ENCODE measurements at regions not wholly inside any gene's neighbourhood (a gene's known extent, or its start where the extent isn't known, plus 50 kb on each side); places are given as distances from the start of the nearest gene placed in this dataset.
"Not testable (repeated sequence)": the region's sequence is repeated elsewhere in the genome, so short reads cannot be mapped to it uniquely, and the experiment has no call there.

DNA sequence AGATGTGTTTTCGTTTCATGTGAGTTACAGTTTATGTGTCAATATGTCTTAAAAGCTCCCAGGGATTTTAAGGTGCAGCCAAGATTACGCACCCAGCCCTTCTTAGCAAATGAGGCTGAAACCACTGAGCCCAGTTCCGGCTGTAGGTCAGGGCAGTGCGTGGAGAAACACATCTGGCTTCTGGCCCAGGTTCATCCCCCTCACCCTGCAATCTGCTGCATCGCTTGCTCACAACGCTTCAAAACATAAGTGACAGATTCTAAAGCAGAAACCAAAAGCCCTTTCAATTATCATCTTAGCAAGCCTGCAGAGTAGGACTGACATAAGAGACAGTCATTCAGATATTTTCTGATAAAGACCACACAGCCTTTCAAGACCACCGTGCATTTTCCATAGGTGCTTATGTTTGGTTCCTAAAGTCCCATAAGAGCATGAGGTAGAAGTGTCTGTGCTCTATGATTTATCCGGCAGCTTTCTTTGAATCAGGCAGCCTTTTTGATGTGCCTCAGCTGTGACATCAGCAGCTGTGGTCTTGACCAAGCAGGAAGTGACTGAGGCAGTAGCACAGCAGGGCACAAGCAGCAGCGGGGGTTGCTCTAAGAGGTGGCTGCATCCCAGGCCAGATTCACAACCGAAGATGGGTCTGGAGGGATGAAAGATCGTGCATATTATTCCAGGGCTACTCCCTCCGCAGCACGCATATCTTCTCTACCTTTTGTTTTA, 72.1 kb upstream of the LYZL2 start:
- Histone ChIP-seq H3K27ac (ENCODE audit: low read depth, low read length) (peak overlapping the region; percentile 33), H3K27me3 (ENCODE audit: control insufficient read depth, insufficient read depth, low read length) (no peaks in the 10 kb centered on the region), H3K4me1 (ENCODE audit: control insufficient read depth, insufficient read depth, low read length) (peaks cover 35% of the 10 kb centered on the region), H3K4me3 (ENCODE audit: low read depth, low read length) (0 out of 2 replicates have a peak overlapping the region, but pooled peaks have one; percentile 13), H3K36me3 (ENCODE audit: control insufficient read depth, insufficient read depth, low read length) (no peaks in the 10 kb centered on the region), H3K9me3 (ENCODE audit: control insufficient read depth, insufficient read depth, low read length) (no peaks in the 10 kb centered on the region), H3K9ac (ENCODE audit: low read depth, low read length) (no peak overlapping the region)

DNA sequence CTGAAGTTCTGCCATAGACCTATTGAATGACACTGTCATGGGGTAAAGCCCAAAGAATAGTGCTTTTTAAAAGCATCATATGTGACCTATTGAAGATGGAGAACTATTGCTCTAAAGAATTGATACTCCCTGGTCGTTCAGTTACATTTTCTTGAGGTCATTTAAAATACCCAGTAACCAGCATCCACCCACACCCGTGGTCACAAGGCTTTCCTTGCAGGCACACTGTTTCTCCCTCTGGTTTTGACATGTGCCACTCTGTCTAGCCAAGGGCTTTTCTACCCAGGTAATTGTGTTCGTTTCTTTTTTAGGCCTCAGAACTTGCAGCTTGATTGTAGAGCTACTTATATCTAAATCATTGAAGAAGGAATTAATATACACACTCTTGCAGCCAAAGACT, 68.3 kb upstream of the LYZL2 start:
- H3K9me3 ChIP-seq (ENCODE audit: control insufficient read depth, insufficient read depth, low read length): no peaks in the 10 kb centered on the region
- peaks cover 21% of the 10 kb centered on the region; the same call in 1 of the 2 replicates for H3K4me1 ChIP-seq (ENCODE audit: control insufficient read depth, insufficient read depth, low read length)
- no peaks in the 10 kb centered on the region for H3K27me3 ChIP-seq (ENCODE audit: control insufficient read depth, insufficient read depth, low read length)
- no peak overlapping the region for H3K9ac ChIP-seq (ENCODE audit: low read depth, low read length)
- H3K27ac ChIP-seq (ENCODE audit: low read depth, low read length): no peak overlapping the region
- H3K4me3 ChIP-seq (ENCODE audit: low read depth, low read length): no peak overlapping the region
- H3K36me3 ChIP-seq (ENCODE audit: control insufficient read depth, insufficient read depth, low read length): no peaks in the 10 kb centered on the region

DNA sequence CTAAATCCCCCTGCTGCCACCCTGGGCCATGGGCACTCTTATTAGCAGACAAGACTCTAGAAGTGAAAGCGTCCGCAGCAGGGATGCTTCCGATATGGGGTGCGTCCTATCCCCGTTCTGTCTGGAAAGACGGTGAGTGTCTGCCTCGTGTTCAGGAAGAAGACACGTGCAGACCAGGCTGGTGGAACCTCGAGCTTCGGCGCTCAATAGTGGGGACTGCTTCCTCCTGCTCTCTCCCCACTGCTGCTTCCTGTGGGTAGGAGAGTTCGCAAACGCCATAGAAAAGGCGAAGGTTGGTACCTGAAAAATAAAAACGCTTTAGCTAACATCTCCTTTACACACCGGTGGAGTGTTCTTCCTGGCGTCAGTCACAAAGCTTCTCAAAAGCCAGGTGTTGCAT, 67.7 kb upstream of the LYZL2 start:
- H3K9ac ChIP-seq (ENCODE audit: low read depth, low read length); H3K4me3 ChIP-seq (ENCODE audit: low read depth, low read length); H3K27me3 ChIP-seq (ENCODE audit: control insufficient read depth, insufficient read depth, low read length); H3K9me3 ChIP-seq (ENCODE audit: control insufficient read depth, insufficient read depth, low read length); H3K27ac ChIP-seq (ENCODE audit: low read depth, low read length); H3K36me3 ChIP-seq (ENCODE audit: control insufficient read depth, insufficient read depth, low read length): not testable (repeated sequence)
- peaks cover 21% of the 10 kb centered on the region; the same call in 1 of the 2 replicates for H3K4me1 ChIP-seq (ENCODE audit: control insufficient read depth, insufficient read depth, low read length)

DNA sequence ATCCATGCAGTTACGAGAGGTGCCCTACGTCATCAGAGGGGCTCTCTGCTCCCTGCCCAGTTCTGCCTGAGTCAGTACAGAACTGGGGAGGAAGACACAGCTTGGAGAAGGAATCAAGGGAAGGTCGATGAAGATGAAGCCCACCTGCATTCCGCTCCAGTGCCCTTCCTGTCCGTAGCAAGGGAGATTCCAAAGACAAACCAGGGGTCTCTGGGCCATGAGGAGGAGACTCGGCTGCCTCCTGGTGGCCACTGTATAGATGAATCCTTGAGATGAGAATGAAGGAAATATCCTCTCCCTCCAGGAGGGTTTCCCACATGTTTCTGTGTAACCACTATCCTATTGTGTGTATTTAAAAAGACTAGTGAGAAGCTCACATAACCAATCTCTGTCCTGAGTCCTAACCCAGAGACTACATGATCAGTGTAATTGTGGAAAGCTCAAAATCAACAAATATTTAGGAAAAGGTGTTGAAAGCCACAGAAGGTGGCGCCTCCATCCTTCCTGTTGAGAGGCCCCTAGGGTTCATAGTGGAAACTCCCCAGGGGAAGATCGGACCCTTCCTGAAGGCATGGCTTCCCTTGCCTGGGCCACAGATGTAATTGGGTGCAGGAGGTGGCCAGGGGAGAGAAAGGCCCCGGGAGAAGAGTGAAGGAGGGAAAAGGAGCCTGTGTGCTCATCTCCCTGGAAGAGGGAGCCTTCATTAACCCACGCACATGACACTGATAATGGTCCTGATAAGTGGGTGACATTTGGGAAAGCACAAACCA, 67.0 kb upstream of the LYZL2 start:
- H3K4me3 ChIP-seq (ENCODE audit: low read depth, low read length); H3K36me3 ChIP-seq (ENCODE audit: control insufficient read depth, insufficient read depth, low read length); H3K9ac ChIP-seq (ENCODE audit: low read depth, low read length); H3K27ac ChIP-seq (ENCODE audit: low read depth, low read length); H3K27me3 ChIP-seq (ENCODE audit: control insufficient read depth, insufficient read depth, low read length); H3K9me3 ChIP-seq (ENCODE audit: control insufficient read depth, insufficient read depth, low read length): not testable (repeated sequence)
- peaks cover 21% of the 10 kb centered on the region; the same call in 1 of the 2 replicates for H3K4me1 ChIP-seq (ENCODE audit: control insufficient read depth, insufficient read depth, low read length)

DNA sequence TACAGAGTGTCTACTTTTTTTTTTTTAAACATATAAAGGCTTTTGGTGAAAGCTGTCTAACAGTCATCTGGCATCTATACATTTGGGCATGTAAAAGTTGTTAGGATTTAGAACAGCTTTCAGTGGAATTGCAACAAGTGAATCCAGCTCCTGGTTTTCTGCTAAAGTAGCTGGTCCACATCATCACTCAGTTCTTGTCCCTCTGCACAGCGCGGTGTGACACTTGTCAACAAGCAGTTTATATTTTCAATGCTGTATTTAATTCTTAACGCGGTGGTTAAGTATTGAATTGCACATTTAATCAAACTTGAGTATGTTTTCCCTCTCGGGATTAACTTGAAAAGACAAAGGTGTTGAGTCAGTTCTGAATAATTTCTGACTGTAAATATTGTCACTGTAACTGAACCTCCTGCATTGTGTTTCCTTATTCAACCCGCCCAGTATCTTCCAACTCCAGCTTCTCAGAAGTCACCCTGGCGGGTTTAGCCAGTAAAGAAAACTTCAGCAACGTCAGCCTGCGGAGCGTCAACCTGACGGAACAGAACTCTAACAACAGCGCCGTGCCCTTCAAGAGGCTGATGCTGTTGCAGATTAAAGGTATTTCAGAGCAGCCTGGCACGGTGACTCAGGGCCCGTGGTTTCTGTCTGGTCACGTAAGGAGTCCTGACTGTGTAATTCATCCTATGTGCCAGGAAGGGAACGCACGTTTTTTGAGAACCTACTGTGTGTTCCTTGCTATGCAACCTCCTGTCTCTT, 66.1 kb upstream of the LYZL2 start:
- H3K27me3 ChIP-seq (ENCODE audit: control insufficient read depth, insufficient read depth, low read length); H3K9ac ChIP-seq (ENCODE audit: low read depth, low read length); H3K4me3 ChIP-seq (ENCODE audit: low read depth, low read length); H3K9me3 ChIP-seq (ENCODE audit: control insufficient read depth, insufficient read depth, low read length); H3K27ac ChIP-seq (ENCODE audit: low read depth, low read length); H3K36me3 ChIP-seq (ENCODE audit: control insufficient read depth, insufficient read depth, low read length): not testable (repeated sequence)
- H3K4me1 ChIP-seq (ENCODE audit: control insufficient read depth, insufficient read depth, low read length): peaks cover 13% of the 10 kb centered on the region; the same call in 1 of the 2 replicates

DNA sequence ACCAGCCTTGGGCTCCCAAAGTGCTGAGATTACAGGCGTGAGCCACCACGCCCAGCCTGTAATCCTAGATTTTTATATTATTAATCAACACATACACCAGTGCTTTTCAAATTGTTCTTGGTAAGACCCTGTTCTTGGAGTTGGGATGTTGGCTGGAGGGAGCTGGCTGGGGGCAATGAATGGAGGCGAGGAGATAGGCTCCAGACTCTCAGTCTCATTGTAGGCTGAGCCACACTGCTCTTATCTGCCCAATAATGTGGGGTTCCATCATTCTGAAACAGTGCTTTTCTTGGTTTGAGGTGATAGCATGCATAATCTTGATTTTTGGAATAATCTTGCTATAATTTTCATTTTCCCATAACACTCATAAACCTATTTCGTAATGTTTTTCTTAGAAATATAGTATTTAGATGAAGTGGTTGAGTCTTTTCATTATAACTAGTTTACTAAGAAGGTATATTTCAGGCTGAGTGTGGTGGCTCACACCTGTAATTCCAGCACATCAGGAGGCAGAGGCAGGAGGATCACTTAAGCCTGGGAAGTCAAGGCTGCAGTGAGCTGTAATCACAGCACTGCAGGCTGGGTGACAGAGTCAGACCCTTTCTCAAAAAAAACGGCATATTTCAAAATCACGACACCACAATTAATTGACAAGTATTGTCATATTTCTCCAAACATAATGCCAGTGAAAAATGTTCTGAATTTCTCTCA, 65.1 kb upstream of the LYZL2 start:
- Histone ChIP-seq H3K27me3 (ENCODE audit: control insufficient read depth, insufficient read depth, low read length) (no peaks in the 10 kb centered on the region), H3K27ac (ENCODE audit: low read depth, low read length) (no peak overlapping the region), H3K9ac (ENCODE audit: low read depth, low read length) (no peak overlapping the region), H3K4me1 (ENCODE audit: control insufficient read depth, insufficient read depth, low read length) (peaks cover 7% of the 10 kb centered on the region; the same call in 1 of the 2 replicates), H3K4me3 (ENCODE audit: low read depth, low read length) (no peak overlapping the region), H3K9me3 (ENCODE audit: control insufficient read depth, insufficient read depth, low read length) (no peaks in the 10 kb centered on the region), H3K36me3 (ENCODE audit: control insufficient read depth, insufficient read depth, low read length) (no peaks in the 10 kb centered on the region)

DNA sequence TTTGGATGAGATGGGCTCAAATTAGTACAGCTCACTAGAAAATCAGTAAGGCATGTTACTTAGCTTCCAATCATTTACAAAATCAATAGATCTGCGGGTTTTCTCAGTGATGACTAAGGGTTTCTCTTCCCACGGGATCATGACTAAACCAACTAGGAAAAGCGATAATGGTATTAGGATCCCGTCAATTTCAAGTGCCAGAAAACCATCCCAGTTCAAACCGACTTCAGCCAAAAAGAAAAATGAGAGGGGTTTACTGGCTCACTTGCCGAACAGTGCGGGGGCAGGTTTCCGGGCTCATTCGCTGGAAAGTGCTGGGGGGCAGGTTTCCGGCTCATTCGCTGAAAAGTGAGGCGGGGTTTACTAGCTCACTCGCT, 62.1 kb upstream of the LYZL2 start:
- H3K36me3 ChIP-seq (ENCODE audit: control insufficient read depth, insufficient read depth, low read length): no peaks in the 10 kb centered on the region
- H3K27me3 ChIP-seq (ENCODE audit: control insufficient read depth, insufficient read depth, low read length): no peaks in the 10 kb centered on the region
- peaks cover 15% of the 10 kb centered on the region for H3K4me1 ChIP-seq (ENCODE audit: control insufficient read depth, insufficient read depth, low read length)
- H3K4me3 ChIP-seq (ENCODE audit: low read depth, low read length): no peak overlapping the region
- no peak overlapping the region for H3K9ac ChIP-seq (ENCODE audit: low read depth, low read length)
- H3K27ac ChIP-seq (ENCODE audit: low read depth, low read length): no peak overlapping the region
- no peaks in the 10 kb centered on the region for H3K9me3 ChIP-seq (ENCODE audit: control insufficient read depth, insufficient read depth, low read length)

DNA sequence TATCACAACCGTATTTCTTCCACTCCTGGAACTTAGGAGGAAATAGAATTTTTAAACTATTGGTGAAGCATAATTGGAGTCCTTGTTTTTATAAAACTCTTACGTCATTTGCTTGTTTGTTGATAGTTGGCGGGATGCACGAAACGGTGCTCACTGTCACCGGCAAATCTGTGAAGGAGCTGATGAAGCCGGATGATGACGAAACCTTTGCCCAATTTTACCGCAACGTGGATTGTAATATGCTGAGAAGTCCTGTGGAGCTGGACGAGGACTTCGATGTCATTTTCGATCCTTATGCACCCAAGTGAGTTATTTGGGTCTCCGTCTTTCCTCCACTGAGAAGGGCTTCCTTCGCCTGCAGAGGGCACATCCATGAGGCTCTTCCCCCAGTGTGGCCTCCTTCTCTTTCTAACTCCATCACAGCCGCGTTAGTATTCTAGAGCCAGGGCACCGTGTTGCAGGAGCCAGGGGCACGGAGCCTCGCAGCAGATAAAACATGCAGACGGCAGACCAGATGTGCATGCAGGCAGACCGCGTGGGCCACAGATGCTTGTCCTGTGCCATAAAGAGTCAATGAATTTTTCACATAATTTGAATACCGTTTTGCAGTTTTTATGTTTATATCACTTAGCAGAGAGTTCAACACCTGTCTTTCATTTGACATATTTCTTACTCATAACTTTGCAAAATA, 61.5 kb upstream of the LYZL2 start:
- H3K9ac ChIP-seq (ENCODE audit: low read depth, low read length); H3K27ac ChIP-seq (ENCODE audit: low read depth, low read length); H3K4me3 ChIP-seq (ENCODE audit: low read depth, low read length); H3K27me3 ChIP-seq (ENCODE audit: control insufficient read depth, insufficient read depth, low read length); H3K9me3 ChIP-seq (ENCODE audit: control insufficient read depth, insufficient read depth, low read length); H3K36me3 ChIP-seq (ENCODE audit: control insufficient read depth, insufficient read depth, low read length): not testable (repeated sequence)
- peaks cover 15% of the 10 kb centered on the region for H3K4me1 ChIP-seq (ENCODE audit: control insufficient read depth, insufficient read depth, low read length)

DNA sequence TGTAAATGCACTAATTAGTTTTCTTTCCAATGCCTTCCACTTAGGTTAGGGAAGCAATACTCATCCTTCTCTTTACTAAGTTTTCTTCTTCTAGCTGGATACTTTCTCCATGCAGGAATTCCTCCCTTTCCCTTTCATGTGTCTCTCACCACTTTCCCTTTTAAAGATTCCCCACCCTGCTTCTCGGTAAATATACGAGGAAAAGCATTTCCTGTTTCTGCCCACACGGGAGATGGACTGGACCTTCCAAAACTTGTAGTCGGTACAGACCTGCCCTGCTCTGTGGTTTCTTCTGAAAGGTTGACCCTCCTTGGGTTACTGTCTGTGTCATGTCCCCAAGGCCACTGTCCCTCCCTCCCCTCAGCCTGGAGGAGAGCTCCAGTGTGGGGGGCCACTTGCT, 58.9 kb upstream of the LYZL2 start:
- no peaks in the 10 kb centered on the region for H3K9me3 ChIP-seq (ENCODE audit: control insufficient read depth, insufficient read depth, low read length)
- H3K4me1 ChIP-seq (ENCODE audit: control insufficient read depth, insufficient read depth, low read length): peaks cover 15% of the 10 kb centered on the region
- no peaks in the 10 kb centered on the region for H3K27me3 ChIP-seq (ENCODE audit: control insufficient read depth, insufficient read depth, low read length)
- no peak overlapping the region for H3K4me3 ChIP-seq (ENCODE audit: low read depth, low read length)
- H3K36me3 ChIP-seq (ENCODE audit: control insufficient read depth, insufficient read depth, low read length): no peaks in the 10 kb centered on the region
- no peak overlapping the region for H3K9ac ChIP-seq (ENCODE audit: low read depth, low read length)
- no peak overlapping the region for H3K27ac ChIP-seq (ENCODE audit: low read depth, low read length)

DNA sequence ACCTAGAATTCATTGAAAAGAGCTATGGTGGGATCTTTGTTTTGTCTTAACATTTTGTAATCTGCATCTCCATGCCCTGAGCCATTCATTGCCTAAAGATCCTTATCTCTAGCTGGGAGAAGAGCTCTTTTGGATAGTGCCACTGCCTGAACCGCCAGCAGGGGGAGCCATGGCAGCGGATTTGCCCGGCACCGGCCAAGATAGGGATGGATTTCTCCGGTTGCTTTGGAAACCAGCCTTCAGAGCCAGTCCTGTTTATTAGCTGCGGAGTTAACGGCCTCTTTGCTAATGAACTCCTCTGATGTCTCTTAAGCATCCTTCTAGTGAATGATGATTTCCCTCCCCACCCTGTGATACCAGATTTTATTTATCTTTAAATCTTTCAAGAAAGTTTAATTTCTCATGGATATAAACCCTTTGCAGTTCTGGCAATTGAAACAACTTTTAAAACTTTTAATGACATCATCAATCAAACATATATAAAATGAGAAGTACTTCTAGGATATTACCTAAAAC, 58.2 kb upstream of the LYZL2 start:
- Histone ChIP-seq H3K27me3 (ENCODE audit: control insufficient read depth, insufficient read depth, low read length) (no peaks in the 10 kb centered on the region), H3K4me3 (ENCODE audit: low read depth, low read length) (no peak overlapping the region), H3K9ac (ENCODE audit: low read depth, low read length) (no peak overlapping the region), H3K4me1 (ENCODE audit: control insufficient read depth, insufficient read depth, low read length) (peaks cover 15% of the 10 kb centered on the region), H3K36me3 (ENCODE audit: control insufficient read depth, insufficient read depth, low read length) (no peaks in the 10 kb centered on the region), H3K9me3 (ENCODE audit: control insufficient read depth, insufficient read depth, low read length) (no peaks in the 10 kb centered on the region), H3K27ac (ENCODE audit: low read depth, low read length) (no peak overlapping the region)
